HepG2 (cell line): ENCODE measurements at regions not wholly inside any gene's neighbourhood (a gene's known extent, or its start where the extent isn't known, plus 50 kb on each side); places are given as distances from the start of the nearest gene placed in this dataset.

Experiments
- ATAC-seq: fragments of 200-7000 bp; cut with Tn5 transposase; 3 replicates; pipeline ENCODE4 v1.9.1; 2020; ENCODE audit warnings: mild to moderate bottlenecking, moderate library complexity
- BruUV-seq: library from RNA; stranded (reverse); fragments of 400-500 nt; replicated peaks from 2 replicates; lab custom pipeline; 2021; lab: Mats Ljungman, UMichigan
- CTCF ChIA-PET: fragments of 300-600 bp; formaldehyde crosslinking; extraction: SDS; loops from one replicate; lab custom pipeline; 2021; ENCODE audit warnings: low total read pairs, inconsistent platforms, low intra/inter-chr PET ratio; lab: Yijun Ruan, JAX
- POLR2A ChIA-PET: fragments of 350-600 bp; sonication (Branson Sonifier 250); formaldehyde crosslinking; loops from one replicate; lab custom pipeline; 2020; ENCODE audit warnings: antibody characterized with exemption, inconsistent platforms; lab: Yijun Ruan, JAX
- DNase-seq: peaks from one replicate; pipeline ENCODE4 v3.0.0-alpha.2; 2015; ENCODE audit warnings: low spot score
- FAIRE-seq: peaks from 3 replicates; lab custom pipeline; 2011; peaks lifted over from hg19 to GRCh38; lab: Jason Lieb, UNC
- H2AFZ ChIP-seq: one replicate; pipeline ENCODE4 v1.6.1; 2011; ENCODE audit warnings: low read length, inconsistent platforms
- H3K27ac ChIP-seq: fragments of 300-600 bp; 3 replicates; pipeline ENCODE4 v1.8.0; 2011; ENCODE audit warnings: mixed run types, mild to moderate bottlenecking, mixed read lengths, low read length, inconsistent platforms; ENCODE audit not compliant: insufficient read depth; ENCODE audit errors: extremely low read length
- H3K27me3 ChIP-seq, 2 experiments: fragments of 200-600 bp in 1 of 2; 2 replicates in 1 of 2; 3 replicates in 1 of 2; pipeline versions ENCODE4 v1.6.0 to v1.8.0; 2011; ENCODE audit warnings: low read length in 2 of 2, mild to moderate bottlenecking in 2 of 2, moderate library complexity in 2 of 2, inconsistent platforms in 1 of 2; ENCODE audit not compliant: insufficient read depth in 2 of 2, control insufficient read depth in 1 of 2
- H3K36me3 ChIP-seq, 2 experiments: fragments of 200-600 bp in 1 of 2; replicated peaks in 1 of 2; 2 replicates in 1 of 2; 3 replicates in 1 of 2; pipeline versions ENCODE4 v1.5.1 to v1.8.0; 2011; ENCODE audit warnings: low read length in 2 of 2, inconsistent platforms in 1 of 2; ENCODE audit not compliant: insufficient read depth in 2 of 2, control insufficient read depth in 1 of 2
- H3K4me1 ChIP-seq: 2 replicates; pipeline ENCODE4 v1.5.1; 2012; ENCODE audit warnings: low read length, inconsistent platforms; ENCODE audit not compliant: insufficient read depth
- H3K4me2 ChIP-seq: 2 replicates; pipeline ENCODE4 v1.6.0; 2011; ENCODE audit warnings: low read depth, low read length, inconsistent platforms
- H3K4me3 ChIP-seq, 3 experiments: fragments of 200-600 bp in 1 of 3; sonication (generic), shearing (Covaris generic) in 1 of 3; replicated peaks in 1 of 3; 2 replicates each; pipeline ENCODE4 v1.5.1; 2011 to 2016; ENCODE audit warnings: low read length in 3 of 3, inconsistent platforms in 2 of 3, low read depth in 2 of 3, mild to moderate bottlenecking in 2 of 3, control low read depth in 1 of 3, mixed read lengths in 1 of 3; ENCODE audit not compliant: insufficient read depth in 1 of 3
- H3K79me2 ChIP-seq: one replicate; pipeline ENCODE4 v1.6.1; 2011; ENCODE audit warnings: low read length, inconsistent platforms; ENCODE audit not compliant: insufficient read depth
- H3K9ac ChIP-seq: 2 replicates; pipeline ENCODE4 v1.6.0; 2011; ENCODE audit warnings: mild to moderate bottlenecking, low read depth, low read length, inconsistent platforms; ENCODE audit not compliant: insufficient read depth
- H3K9me3 ChIP-seq: 2 replicates; pipeline ENCODE4 v1.5.1; 2012; ENCODE audit warnings: mild to moderate bottlenecking, low read length
- H4K20me1 ChIP-seq: 2 replicates; pipeline ENCODE4 v1.6.0; 2011; ENCODE audit warnings: inconsistent platforms, mild to moderate bottlenecking, low read length, moderate library complexity; ENCODE audit not compliant: insufficient read depth
- ATRX ChIP-seq: sonication (generic); formaldehyde crosslinking; IDR thresholded peaks from 2 replicates; pipeline ENCODE4 v1.4.0; 2020; ENCODE audit warnings: missing genetic modification reagents, borderline replicate concordance
- ESRRA ChIP-seq: sonication (generic); formaldehyde crosslinking; IDR thresholded peaks from 2 replicates; pipeline ENCODE4 v1.5.1; 2020; ENCODE audit warnings: mild to moderate bottlenecking, low read depth, missing genetic modification reagents
- FOXK2 ChIP-seq: fragments of 450-650 bp; IDR thresholded peaks from 2 replicates; pipeline ENCODE4 v1.6.1; 2016
- JUNB ChIP-seq: sonication (generic); formaldehyde crosslinking; IDR thresholded peaks from 2 replicates; pipeline ENCODE4 v1.8.0; 2022; ENCODE audit warnings: missing genetic modification reagents, mild to moderate bottlenecking, borderline replicate concordance
- MAF1 ChIP-seq: sonication (generic); formaldehyde crosslinking; IDR thresholded peaks from 2 replicates; pipeline ENCODE4 v1.5.0; 2020; ENCODE audit warnings: missing genetic modification reagents, borderline replicate concordance
- MTA3 ChIP-seq: sonication (generic); formaldehyde crosslinking; IDR thresholded peaks from 2 replicates; pipeline ENCODE4 v1.4.0; 2020; ENCODE audit warnings: missing genetic modification reagents
- MTF2 ChIP-seq: sonication (generic); formaldehyde crosslinking; IDR thresholded peaks from 2 replicates; pipeline ENCODE4 v1.5.0; 2020; ENCODE audit warnings: missing genetic modification reagents, borderline replicate concordance
- ZFP36L1 ChIP-seq: sonication (generic); formaldehyde crosslinking; IDR thresholded peaks from 2 replicates; pipeline ENCODE4 v1.8.0; 2022; ENCODE audit warnings: mild to moderate bottlenecking, missing genetic modification reagents, moderate library complexity
- ZNF10 ChIP-seq: sonication (generic); formaldehyde crosslinking; IDR thresholded peaks from 2 replicates; pipeline ENCODE4 v1.4.0; 2020; ENCODE audit warnings: mild to moderate bottlenecking, low read depth, missing genetic modification reagents, borderline replicate concordance
- ZNF263 ChIP-seq: sonication (generic); formaldehyde crosslinking; IDR thresholded peaks from 2 replicates; pipeline ENCODE4 v1.4.0; 2020; ENCODE audit warnings: missing genetic modification reagents
- ZNF614 ChIP-seq: IDR thresholded peaks from 2 replicates; pipeline ENCODE4 v1.6.1; 2018; ENCODE audit warnings: missing biosample characterization, missing genetic modification reagents, inconsistent platforms, borderline replicate concordance
- ZNF709 ChIP-seq: sonication (generic); formaldehyde crosslinking; IDR thresholded peaks from 2 replicates; pipeline ENCODE4 v1.5.0; 2020; ENCODE audit warnings: mild to moderate bottlenecking, missing genetic modification reagents
- ZNF720 ChIP-seq: sonication (generic); formaldehyde crosslinking; IDR thresholded peaks from 2 replicates; pipeline ENCODE4 v1.4.0; 2020; ENCODE audit warnings: missing genetic modification reagents
- WGBS: methylation state at CpG from one replicate; pipeline ENCODE4 v1.1.6; 2017; ENCODE audit warnings: low lambda C conversion rate; 5-methylcytosine and 5-hydroxymethylcytosine counted together
- in situ Hi-C: cut with HindIII; loops from 2 replicates; pipeline ENCODE4 v1.10.0; 2017; ENCODE audit warnings: low pct_unique_long_range_greater_than_20kb; ENCODE audit not compliant: extremely low pct_ligation_motif_present
- intact Hi-C: fragments of 100-400 bp; cut with micrococcal nuclease; formaldehyde crosslinking; loops from one replicate; pipeline ENCODE4 v1.10.0; 2022; ENCODE audit not compliant: unreplicated experiment
- TF ChIP-seq, protein P1 (sequence below): sonication (generic); formaldehyde crosslinking; IDR thresholded peaks from 2 replicates; pipeline ENCODE4 v1.5.0; 2020; ENCODE audit warnings: missing genetic modification reagents, mild to moderate bottlenecking, borderline replicate concordance
- TF ChIP-seq, protein P2 (sequence below): sonication (generic); formaldehyde crosslinking; IDR thresholded peaks from 2 replicates; pipeline ENCODE4 v1.4.0; 2020; ENCODE audit warnings: missing genetic modification reagents, borderline replicate concordance

DNA sequence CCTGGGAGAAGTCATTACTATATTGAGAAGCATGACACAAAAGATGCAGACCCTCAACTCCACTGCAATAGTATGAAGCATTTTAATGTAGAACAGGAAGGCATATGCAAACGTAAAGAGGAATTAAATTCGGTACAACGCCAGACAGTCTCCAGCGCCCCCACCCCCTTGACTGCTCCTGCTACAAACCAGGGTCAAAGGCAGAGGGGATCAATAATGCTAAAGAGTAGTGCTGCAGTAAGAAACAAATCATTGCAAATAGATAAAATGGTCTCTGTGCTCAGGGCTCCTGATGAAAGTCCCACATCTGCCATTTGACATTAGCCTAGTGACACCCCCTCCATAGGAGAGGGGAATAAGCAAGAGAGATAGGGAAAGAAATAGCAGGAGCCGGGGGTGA is 164.9 kb upstream of the BLID start:
- Histone ChIP-seq H3K4me1 (no peaks in the 10 kb centered on the region), H3K4me2 (no peak overlapping the region), H3K9ac (no peak overlapping the region), H3K27me3 (no peaks in the 10 kb centered on the region), H3K4me3 (no peak overlapping the region), H3K27ac (no peak overlapping the region), H3K79me2 (no peaks in the 10 kb centered on the region), H3K9me3 (no peaks in the 10 kb centered on the region), H4K20me1 (no peaks in the 10 kb centered on the region)
- 62% methylated on average over 5 of the region's 5 CpGs for WGBS
- in situ Hi-C loops, result no loop called here
- FAIRE-seq, result no peak
- TF ChIP-seq ZNF614 (CRISPR knock-in tag) (no peak), ATRX (CRISPR knock-in tag) (no peak), ZNF10 (CRISPR knock-in tag) (no peak)
- TF ChIP-seq, all 625 proteins: peak for 0
- intact Hi-C loops, result no loop called here
- BruUV-seq, result no TSS peak
- CTCF ChIA-PET, result no interaction called here
- H3K36me3 ChIP-seq, result no peaks in the 10 kb centered on the region
- ATAC-seq (no peak), DNase-seq (no peak)
- POLR2A ChIA-PET, result no interaction called here
- no peak overlapping the region for H2AFZ ChIP-seq

DNA sequence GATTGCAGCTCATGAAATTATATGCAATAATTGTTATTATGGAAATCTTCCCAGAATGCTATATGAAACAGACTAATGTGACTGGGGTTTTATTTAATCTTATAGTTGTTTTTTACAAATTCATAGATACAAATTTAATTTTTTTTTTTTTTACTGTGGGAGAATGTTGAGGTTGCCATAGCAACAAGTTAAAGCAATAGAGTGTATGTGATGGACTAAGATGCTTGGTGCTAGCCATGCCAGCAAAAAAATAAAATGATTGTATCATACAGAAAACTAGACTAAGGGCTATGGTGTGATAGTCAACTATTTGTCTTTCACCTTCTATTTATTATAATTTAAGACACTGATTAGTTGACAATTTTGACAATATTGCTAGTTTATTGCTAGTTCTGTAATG is 163.2 kb upstream of the BLID start:
- no peak overlapping the region for H3K4me2 ChIP-seq
- CTCF ChIA-PET, result no interaction called here
- no peak for TF ChIP-seq MTA3 (CRISPR knock-in tag)
- no peak for TF ChIP-seq ZNF263 (CRISPR knock-in tag)
- TF ChIP-seq MAF1 (CRISPR knock-in tag), result no peak
- TF ChIP-seq ZNF720 (CRISPR knock-in tag), result no peak
- no peak for TF ChIP-seq ZNF709 (CRISPR knock-in tag)
- no peak for TF ChIP-seq ZFP36L1 (CRISPR knock-in tag)
- no peak for TF ChIP-seq MTF2 (CRISPR knock-in tag)
- TF ChIP-seq, protein P1, sequence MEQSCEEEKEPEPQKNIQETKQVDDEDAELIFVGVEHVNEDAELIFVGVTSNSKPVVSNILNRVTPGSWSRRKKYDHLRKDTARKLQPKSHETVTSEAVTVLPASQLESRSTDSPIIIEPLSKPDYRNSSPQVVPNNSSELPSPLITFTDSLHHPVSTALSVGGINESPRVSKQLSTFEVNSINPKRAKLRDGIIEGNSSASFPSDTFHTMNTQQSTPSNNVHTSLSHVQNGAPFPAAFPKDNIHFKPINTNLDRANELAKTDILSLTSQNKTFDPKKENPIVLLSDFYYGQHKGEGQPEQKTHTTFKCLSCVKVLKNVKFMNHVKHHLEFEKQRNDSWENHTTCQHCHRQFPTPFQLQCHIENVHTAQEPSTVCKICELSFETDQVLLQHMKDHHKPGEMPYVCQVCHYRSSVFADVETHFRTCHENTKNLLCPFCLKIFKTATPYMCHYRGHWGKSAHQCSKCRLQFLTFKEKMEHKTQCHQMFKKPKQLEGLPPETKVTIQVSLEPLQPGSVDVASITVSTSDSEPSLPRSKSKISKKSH (CRISPR knock-in tag), result no peak
- TF ChIP-seq ESRRA, result no peak
- TF ChIP-seq JUNB, result no peak
- TF ChIP-seq FOXK2, result no peak
- TF ChIP-seq, protein P2, sequence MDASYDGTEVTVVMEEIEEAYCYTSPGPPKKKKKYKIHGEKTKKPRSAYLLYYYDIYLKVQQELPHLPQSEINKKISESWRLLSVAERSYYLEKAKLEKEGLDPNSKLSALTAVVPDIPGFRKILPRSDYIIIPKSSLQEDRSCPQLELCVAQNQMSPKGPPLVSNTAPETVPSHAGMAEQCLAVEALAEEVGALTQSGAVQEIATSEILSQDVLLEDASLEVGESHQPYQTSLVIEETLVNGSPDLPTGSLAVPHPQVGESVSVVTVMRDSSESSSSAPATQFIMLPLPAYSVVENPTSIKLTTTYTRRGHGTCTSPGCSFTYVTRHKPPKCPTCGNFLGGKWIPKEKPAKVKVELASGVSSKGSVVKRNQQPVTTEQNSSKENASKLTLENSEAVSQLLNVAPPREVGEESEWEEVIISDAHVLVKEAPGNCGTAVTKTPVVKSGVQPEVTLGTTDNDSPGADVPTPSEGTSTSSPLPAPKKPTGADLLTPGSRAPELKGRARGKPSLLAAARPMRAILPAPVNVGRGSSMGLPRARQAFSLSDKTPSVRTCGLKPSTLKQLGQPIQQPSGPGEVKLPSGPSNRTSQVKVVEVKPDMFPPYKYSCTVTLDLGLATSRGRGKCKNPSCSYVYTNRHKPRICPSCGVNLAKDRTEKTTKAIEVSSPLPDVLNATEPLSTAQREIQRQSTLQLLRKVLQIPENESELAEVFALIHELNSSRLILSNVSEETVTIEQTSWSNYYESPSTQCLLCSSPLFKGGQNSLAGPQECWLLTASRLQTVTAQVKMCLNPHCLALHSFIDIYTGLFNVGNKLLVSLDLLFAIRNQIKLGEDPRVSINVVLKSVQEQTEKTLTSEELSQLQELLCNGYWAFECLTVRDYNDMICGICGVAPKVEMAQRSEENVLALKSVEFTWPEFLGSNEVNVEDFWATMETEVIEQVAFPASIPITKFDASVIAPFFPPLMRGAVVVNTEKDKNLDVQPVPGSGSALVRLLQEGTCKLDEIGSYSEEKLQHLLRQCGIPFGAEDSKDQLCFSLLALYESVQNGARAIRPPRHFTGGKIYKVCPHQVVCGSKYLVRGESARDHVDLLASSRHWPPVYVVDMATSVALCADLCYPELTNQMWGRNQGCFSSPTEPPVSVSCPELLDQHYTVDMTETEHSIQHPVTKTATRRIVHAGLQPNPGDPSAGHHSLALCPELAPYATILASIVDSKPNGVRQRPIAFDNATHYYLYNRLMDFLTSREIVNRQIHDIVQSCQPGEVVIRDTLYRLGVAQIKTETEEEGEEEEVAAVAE (CRISPR knock-in tag), result no peak

More for the DNA sequence above, 163.2 kb upstream of the BLID start:
- in situ Hi-C loops (no loop called here), intact Hi-C loops (no loop called here)
- Histone ChIP-seq H3K9ac (no peak overlapping the region), H3K36me3 (no peaks in the 10 kb centered on the region), H4K20me1 (no peaks in the 10 kb centered on the region), H3K79me2 (no peaks in the 10 kb centered on the region), H2AFZ (no peak overlapping the region), H3K4me1 (no peaks in the 10 kb centered on the region), H3K27ac (no peak overlapping the region), H3K4me3 (no peak overlapping the region), H3K9me3 (no peaks in the 10 kb centered on the region), H3K27me3 (no peaks in the 10 kb centered on the region)
- BruUV-seq, result no TSS peak
- no peak for FAIRE-seq
- no peak for DNase-seq
- ATAC-seq, result no peak
- POLR2A ChIA-PET, result no interaction called here
